ENCODE measurements at regions not wholly inside any gene's neighbourhood (a gene's known extent, or its start where the extent isn't known, plus 50 kb on each side); places are given as distances from the start of the nearest gene placed in this dataset.

DNA sequence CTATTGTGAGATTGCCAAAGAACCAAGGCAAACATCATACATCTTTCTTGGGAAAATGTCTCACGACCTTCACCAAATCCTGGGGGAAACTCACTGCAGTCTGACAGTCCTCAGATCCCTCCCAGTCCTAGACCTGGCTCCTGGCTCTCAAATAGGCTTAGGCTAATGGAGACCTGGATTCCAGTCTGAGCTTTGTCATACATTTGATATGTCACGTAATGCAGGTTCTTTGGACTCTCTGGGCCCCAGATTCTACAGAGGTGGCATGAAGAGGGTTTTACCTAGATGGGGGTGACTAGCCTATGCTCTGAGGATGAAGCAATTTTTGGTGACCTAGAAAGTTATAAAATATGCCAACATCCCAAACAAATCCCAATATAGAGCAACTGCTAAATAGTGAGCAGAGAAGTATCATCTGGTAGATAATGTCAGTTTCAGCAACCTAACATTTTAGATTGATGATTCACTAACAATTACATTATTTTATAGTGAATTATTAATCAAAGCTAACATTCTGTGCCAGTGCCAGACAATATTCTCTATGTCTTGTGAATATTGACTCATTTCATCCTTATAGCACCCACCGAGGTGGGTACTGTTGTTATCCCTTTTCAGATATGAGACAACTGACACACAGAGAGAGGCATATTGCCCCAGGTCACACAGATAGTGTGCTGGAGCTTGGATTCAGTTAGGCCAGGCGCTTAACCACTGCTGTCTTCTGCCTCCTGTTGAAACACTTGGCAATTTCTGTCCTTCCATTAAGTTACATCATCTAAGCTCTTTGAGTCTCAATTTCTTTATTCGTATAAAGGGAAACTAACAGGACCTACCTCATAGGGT, 195.4 kb upstream of the MAMLD1 start:
- Histone ChIP-seq H3K4me1 (replicated peaks in 1 of 2; ENCODE audit: control insufficient read depth in 2 of 2, insufficient read depth in 2 of 2, low read length in 2 of 2) (no peaks in the 10 kb centered on the region), H3K27ac (ENCODE audit: extremely low read depth, low read depth, low read length) (no peak overlapping the region), H2AFZ (ENCODE audit: low read depth, low read length) (no peak overlapping the region), H3K79me2 (ENCODE audit: control insufficient read depth, insufficient read depth, low read length) (no peaks in the 10 kb centered on the region), H3K36me3 (ENCODE audit: control insufficient read depth, insufficient read depth, low read length) (no peaks in the 10 kb centered on the region), H3K9ac (ENCODE audit: insufficient read depth in 1 of 2, low read depth in 2 of 2, low read length in 2 of 2) (no peak overlapping the region), H3K9me1 (ENCODE audit: control insufficient read depth, insufficient read depth, low read length) (no peaks in the 10 kb centered on the region), H3K27me3 (ENCODE audit: control insufficient read depth in 2 of 2, insufficient read depth in 2 of 2, low read length in 2 of 2) (no peaks in the 10 kb centered on the region), H3K4me3 (no peak overlapping the region), H3K9me3 (replicated peaks; ENCODE audit: control insufficient read depth, insufficient read depth, low read depth, low read length) (no peaks in the 10 kb centered on the region), H3K4me2 (ENCODE audit: insufficient read depth, low read length) (no peak overlapping the region), H4K20me1 (replicated peaks; ENCODE audit: control insufficient read depth, insufficient read depth, low read length) (no peaks in the 10 kb centered on the region)
- no TSS peak for BruUV-seq (replicated peaks)
- DNase-seq (ENCODE audit: extremely low read depth in 1 of 4, low spot score in 3 of 4) (no peak), ATAC-seq (no peak), FAIRE-seq (no peak)
- in situ Hi-C loops (cut with MboI) = no loop called here
- 0% methylated on average over 4 of the region's 5 CpGs for WGBS (ENCODE audit: insufficient coverage, low coverage, missing lambda C conversion rate)
- intact Hi-C loops (cut with micrococcal nuclease) = no loop called here
- ChIA-PET CTCF (ENCODE audit: low intra/inter-chr PET ratio) (interaction anchor here (0.5 kb wide), 1 partner anchor 511 kb away, joined by 4 read pairs; no protein-coding TSS in a partner anchor), POLR2A (interaction anchor here (0.7 kb wide), 1 partner anchor 9 kb away, joined by 3 read pairs; no protein-coding TSS in a partner anchor)
- TF ChIP-seq, protein P1, sequence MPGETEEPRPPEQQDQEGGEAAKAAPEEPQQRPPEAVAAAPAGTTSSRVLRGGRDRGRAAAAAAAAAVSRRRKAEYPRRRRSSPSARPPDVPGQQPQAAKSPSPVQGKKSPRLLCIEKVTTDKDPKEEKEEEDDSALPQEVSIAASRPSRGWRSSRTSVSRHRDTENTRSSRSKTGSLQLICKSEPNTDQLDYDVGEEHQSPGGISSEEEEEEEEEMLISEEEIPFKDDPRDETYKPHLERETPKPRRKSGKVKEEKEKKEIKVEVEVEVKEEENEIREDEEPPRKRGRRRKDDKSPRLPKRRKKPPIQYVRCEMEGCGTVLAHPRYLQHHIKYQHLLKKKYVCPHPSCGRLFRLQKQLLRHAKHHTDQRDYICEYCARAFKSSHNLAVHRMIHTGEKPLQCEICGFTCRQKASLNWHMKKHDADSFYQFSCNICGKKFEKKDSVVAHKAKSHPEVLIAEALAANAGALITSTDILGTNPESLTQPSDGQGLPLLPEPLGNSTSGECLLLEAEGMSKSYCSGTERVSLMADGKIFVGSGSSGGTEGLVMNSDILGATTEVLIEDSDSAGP (CRISPR knock-in tag; IDR thresholded peaks at IDR 0.05) = no peak
- TF ChIP-seq LCOR (CRISPR knock-in tag; IDR thresholded peaks at IDR 0.05) (no peak), NRF1 (conservative IDR thresholded peaks at IDR 0.05 in 1 of 2, IDR thresholded peaks at IDR 0.05 in 1 of 2) (no peak), MEF2A (IDR thresholded peaks at IDR 0.05; ENCODE audit: control insufficient read depth, low read depth, low read length) (no peak), ZNF707 (CRISPR knock-in tag; conservative IDR thresholded peaks at IDR 0.05) (no peak), ZC3H8 (IDR thresholded peaks at IDR 0.05) (no peak), EP400 (IDR thresholded peaks at IDR 0.05) (no peak), ESRRA (IDR thresholded peaks at IDR 0.05; ENCODE audit: borderline replicate concordance, low read depth) (no peak), L3MBTL2 (IDR thresholded peaks at IDR 0.05) (no peak), FOSL1 (tag; conservative IDR thresholded peaks at IDR 0.05) (no peak)
- TF ChIP-seq, protein P2, sequence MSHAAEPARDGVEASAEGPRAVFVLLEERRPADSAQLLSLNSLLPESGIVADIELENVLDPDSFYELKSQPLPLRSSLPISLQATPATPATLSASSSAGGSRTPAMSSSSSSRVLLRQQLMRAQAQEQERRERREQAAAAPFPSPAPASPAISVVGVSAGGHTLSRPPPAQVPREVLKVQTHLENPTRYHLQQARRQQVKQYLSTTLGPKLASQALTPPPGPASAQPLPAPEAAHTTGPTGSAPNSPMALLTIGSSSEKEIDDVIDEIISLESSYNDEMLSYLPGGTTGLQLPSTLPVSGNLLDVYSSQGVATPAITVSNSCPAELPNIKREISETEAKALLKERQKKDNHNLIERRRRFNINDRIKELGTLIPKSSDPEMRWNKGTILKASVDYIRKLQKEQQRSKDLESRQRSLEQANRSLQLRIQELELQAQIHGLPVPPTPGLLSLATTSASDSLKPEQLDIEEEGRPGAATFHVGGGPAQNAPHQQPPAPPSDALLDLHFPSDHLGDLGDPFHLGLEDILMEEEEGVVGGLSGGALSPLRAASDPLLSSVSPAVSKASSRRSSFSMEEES (CRISPR knock-in tag; IDR thresholded peaks at IDR 0.05) = no peak
- TF ChIP-seq, protein P3, sequence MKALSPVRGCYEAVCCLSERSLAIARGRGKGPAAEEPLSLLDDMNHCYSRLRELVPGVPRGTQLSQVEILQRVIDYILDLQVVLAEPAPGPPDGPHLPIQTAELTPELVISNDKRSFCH (CRISPR knock-in tag; IDR thresholded peaks at IDR 0.05) = no peak
- TF ChIP-seq, protein P3 (tag; IDR thresholded peaks at IDR 0.05) = no peak

All from K562 (cell line).